HK-2 (cell line): ENCODE measurements at regions not wholly inside any gene's neighbourhood (a gene's known extent, or its start where the extent isn't known, plus 50 kb on each side); places are given as distances from the start of the nearest gene placed in this dataset.

ENCODE experiments used
- DNase-seq: peaks from one replicate; pipeline ENCODE4 v3.0.0-alpha.2; 2018; ENCODE audit not compliant: unreplicated experiment

- DNase-seq = no peak
Observed at GRCh38 chr11:16440136-16440535, 83.8 kb upstream of the SOX6 start.

DNA sequence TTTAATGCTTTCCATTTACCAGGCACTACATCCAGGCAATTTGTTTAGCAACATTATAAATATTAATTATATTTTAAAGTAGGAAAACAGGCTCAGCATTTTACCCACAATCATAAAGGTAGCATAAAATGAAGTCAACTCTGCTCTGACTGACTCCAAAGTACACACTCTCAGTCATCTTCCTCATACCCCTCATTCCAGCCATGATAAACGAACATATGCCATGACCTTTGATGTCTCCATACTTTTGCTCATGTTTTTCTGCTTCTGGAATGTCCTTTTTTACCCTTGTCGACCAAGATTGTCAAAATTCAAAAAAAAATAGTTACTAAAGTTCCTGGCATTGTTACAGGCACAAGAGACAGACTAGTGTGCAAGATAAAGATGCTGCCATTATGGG lies 77.7 kb upstream of the SOX6 start:
- no peak for DNase-seq

DNA sequence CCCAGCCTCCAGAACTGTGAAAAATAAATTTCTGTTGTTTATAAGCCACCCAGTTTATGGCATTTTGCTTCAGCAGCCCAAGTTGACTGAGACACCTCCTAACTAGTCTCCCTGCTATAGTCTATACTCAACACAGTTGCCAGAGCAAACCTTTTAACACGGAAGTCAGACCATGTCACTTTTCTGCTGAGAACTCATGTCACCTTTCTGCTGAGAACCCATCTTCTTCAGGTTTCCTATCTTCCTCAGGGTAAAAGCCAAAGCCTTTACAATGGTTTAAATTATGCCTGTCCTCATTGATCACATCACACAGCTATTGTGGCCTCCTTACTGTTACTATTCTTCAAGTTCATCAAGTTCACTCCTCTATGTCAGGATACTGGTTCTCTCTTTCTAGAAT lies 74.3 kb upstream of the SOX6 start:
- no peak for DNase-seq

GRCh38 chr11:16421826-16422225 lies 65.5 kb upstream of the SOX6 start:
- no peak for DNase-seq

- no peak for DNase-seq
Observed at GRCh38 chr11:16418428-16419097, 62.2 kb upstream of the SOX6 start.

GRCh38 chr11:16412525-16413172 lies 56.3 kb upstream of the SOX6 start:
- DNase-seq = no peak

- DNase-seq = peak; percentile 38
Observed at GRCh38 chr11:16410479-16410878, 54.1 kb upstream of the SOX6 start.

GRCh38 chr11:16408619-16409018 lies 52.3 kb upstream of the SOX6 start:
- no peak for DNase-seq

GRCh38 chr11:16406226-16406625 lies 49.9 kb upstream of the SOX6 start:
- no peak for DNase-seq
